ENCODE measurements at regions not wholly inside any gene's neighbourhood (a gene's known extent, or its start where the extent isn't known, plus 50 kb on each side); places are given as distances from the start of the nearest gene placed in this dataset.
A peak's percentile ranks its signal among the peaks of the same experiment; 100 is the strongest.

DNA sequence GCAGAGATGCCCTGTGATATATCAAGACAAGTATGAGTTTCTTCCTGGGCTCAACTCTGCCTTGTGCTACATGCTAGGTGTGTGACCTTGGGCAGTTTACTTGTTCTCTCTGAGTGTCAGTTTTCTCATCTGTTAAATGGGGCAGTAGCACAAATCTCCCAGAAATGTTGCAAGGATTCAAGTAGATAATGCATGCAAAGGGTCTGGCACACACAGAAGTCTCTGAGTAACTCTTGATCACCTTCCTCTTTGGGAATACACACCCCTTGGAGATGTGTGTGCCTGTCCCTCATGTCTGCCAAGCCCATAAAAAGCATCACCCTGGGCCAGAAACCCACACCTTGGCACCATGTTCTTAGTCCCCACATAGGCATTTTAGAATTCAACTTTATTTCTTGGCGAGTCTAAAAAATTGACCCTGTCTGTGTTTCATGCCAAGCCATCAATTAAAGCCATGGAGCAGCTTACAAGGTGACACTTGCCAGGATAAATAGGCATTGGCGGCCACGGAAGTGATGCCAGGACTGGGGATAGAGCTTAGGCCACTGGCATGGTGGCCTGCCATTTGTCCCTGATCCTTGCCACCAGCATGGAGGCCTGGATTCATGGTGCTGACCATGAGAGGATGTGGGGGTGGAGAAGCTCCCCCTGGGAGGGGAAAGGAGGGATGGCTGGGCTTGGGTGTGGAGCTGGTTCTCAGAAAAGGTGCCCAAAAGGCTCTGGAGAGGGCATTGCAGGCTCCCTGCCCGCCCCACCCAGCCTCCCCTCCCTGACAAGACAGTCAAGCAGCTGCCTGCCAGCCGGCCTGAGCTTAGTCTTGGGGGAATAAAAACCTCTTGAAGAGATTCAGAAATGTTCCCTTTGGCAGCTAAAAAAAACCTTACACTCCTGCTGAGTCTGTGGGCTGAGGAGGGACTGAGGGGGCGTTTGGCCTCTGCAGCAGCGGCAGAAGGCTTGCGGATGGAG, 118.0 kb upstream of the IPO9 start:
- Histone ChIP-seq H3K4me3 (ENCODE audit: low read depth, low read length) (no peak overlapping the region), H2AFZ (no peak overlapping the region), H3K9me3 (ENCODE audit: control insufficient read depth, low read length) (no peaks in the 10 kb centered on the region), H3K4me1 (peaks cover 3% of the 10 kb centered on the region), H3K36me3 (ENCODE audit: control insufficient read depth, insufficient read depth, low read length) (no peaks in the 10 kb centered on the region), H3K9ac (no peak overlapping the region), H3K27ac (no peak overlapping the region), H3K79me2 (no peaks in the 10 kb centered on the region), H3K4me2 (ENCODE audit: low read length) (no peak overlapping the region), H3K27me3 (ENCODE audit: control insufficient read depth, insufficient read depth, low read length) (no peaks in the 10 kb centered on the region)
- TF ChIP-seq, protein P1, sequence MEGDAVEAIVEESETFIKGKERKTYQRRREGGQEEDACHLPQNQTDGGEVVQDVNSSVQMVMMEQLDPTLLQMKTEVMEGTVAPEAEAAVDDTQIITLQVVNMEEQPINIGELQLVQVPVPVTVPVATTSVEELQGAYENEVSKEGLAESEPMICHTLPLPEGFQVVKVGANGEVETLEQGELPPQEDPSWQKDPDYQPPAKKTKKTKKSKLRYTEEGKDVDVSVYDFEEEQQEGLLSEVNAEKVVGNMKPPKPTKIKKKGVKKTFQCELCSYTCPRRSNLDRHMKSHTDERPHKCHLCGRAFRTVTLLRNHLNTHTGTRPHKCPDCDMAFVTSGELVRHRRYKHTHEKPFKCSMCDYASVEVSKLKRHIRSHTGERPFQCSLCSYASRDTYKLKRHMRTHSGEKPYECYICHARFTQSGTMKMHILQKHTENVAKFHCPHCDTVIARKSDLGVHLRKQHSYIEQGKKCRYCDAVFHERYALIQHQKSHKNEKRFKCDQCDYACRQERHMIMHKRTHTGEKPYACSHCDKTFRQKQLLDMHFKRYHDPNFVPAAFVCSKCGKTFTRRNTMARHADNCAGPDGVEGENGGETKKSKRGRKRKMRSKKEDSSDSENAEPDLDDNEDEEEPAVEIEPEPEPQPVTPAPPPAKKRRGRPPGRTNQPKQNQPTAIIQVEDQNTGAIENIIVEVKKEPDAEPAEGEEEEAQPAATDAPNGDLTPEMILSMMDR (IDR thresholded peaks at IDR 0.05): no peak

DNA sequence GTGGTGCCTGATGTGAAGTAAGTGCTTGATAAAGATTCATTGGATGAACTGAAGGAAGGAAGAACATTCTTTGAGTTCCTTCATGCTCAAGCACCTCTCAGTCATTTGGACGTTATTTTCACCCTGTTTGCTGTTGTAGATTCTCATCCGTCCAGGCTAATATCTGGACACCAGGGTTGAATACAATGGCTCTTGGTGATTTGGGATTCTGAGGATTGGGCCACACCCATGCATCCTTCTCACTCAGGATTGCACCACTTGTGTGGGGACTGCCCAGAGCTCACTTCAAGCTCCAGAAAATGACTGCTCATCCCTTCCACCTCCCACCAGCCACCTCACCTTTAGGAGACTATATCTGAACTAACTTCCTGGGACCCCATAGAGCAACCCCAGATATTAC, 117.1 kb upstream of the IPO9 start:
- H3K9me3 ChIP-seq (ENCODE audit: control insufficient read depth, low read length): no peaks in the 10 kb centered on the region
- H3K36me3 ChIP-seq (ENCODE audit: control insufficient read depth, insufficient read depth, low read length): no peaks in the 10 kb centered on the region
- H2AFZ ChIP-seq: no peak overlapping the region
- H3K79me2 ChIP-seq: no peaks in the 10 kb centered on the region
- H3K27me3 ChIP-seq (ENCODE audit: control insufficient read depth, insufficient read depth, low read length): no peaks in the 10 kb centered on the region
- H3K4me3 ChIP-seq (ENCODE audit: low read depth, low read length): no peak overlapping the region
- TF ChIP-seq, protein P1 (IDR thresholded peaks at IDR 0.05): no peak
- H3K4me1 ChIP-seq: peaks cover 3% of the 10 kb centered on the region
- no peak overlapping the region for H3K27ac ChIP-seq
- no peak overlapping the region for H3K4me2 ChIP-seq (ENCODE audit: low read length)
- no peak overlapping the region for H3K9ac ChIP-seq

DNA sequence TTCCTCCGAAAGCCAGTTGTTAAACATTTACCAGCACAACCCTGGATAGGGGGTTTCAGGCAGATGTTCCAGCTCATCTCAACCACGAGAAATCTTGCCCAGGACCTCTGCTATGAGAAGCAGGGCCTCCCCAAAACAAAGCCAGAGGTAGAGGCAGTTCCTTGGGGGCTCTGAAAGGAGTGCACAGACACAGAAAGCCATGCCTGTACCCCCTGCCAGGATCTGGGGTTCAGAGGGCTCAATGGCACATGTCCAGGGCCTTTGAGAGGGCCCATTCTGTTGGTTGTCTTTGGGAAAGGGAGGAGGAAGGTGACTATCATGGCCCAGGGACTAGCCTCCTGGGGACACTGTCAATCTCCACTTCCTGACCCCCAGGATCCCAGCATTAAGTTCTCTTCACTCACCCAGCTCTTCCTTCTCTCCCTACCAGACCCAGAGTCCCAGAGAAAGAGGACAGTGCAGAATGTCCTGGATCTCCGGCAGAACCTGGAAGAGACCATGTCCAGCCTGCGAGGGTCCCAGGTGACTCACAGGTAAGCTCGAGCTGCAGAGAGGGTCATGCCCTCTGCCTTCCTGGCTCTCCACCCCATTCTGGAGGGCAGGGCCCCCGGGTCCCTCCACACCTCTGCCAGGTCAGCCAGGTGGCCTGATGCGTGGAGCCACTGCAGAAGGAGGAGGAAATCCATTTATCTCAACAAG, 116.4 kb upstream of the IPO9 start:
- H3K4me2 ChIP-seq (ENCODE audit: low read length): no peak overlapping the region
- TF ChIP-seq, protein P1 (IDR thresholded peaks at IDR 0.05): no peak
- peaks cover 3% of the 10 kb centered on the region for H3K4me1 ChIP-seq
- no peak overlapping the region for H3K9ac ChIP-seq
- peak overlapping the region; percentile 50 for H3K27ac ChIP-seq
- H3K36me3 ChIP-seq (ENCODE audit: control insufficient read depth, insufficient read depth, low read length): no peaks in the 10 kb centered on the region
- no peak overlapping the region for H2AFZ ChIP-seq
- H3K4me3 ChIP-seq (ENCODE audit: low read depth, low read length): no peak overlapping the region
- no peaks in the 10 kb centered on the region for H3K79me2 ChIP-seq
- no peaks in the 10 kb centered on the region for H3K27me3 ChIP-seq (ENCODE audit: control insufficient read depth, insufficient read depth, low read length)
- no peaks in the 10 kb centered on the region for H3K9me3 ChIP-seq (ENCODE audit: control insufficient read depth, low read length)

DNA sequence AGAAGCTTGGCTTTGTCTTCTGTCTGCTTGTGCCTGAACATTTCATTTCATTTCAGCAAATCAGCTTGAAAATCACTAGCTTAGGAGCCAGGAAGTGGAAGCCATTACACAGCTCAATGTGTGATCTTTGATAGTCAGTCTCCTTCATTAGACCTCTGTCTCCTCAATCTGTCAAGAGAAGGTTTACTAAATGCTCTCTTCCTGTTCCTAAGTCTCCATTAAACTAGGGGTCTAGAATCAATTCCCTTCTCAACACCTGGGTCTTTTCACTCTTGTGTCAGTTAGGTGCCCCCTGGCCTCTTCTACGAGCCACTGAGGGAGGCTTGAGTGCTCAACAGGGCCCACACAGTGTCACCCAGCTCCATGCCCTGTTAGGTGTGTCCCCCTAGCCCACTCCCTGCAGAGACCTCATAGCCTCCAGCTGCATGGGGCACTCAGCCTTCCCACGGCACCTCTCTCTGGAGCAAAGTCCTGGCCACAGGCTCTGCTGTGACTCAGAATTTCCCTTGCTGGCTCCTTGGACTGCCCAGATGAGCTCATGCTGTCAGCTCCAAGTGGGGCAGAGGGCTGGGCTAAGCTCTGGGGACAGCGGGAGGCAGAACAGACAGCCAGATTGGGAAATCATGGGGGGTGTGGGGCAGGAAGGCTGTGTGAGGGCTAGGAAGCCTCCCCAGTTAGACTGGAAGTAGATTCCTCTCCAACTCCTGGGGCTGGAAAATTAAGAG, 115.7 kb upstream of the IPO9 start:
- no peaks in the 10 kb centered on the region for H3K36me3 ChIP-seq (ENCODE audit: control insufficient read depth, insufficient read depth, low read length)
- H3K9me3 ChIP-seq (ENCODE audit: control insufficient read depth, low read length): no peaks in the 10 kb centered on the region
- no peak overlapping the region for H3K4me3 ChIP-seq (ENCODE audit: low read depth, low read length)
- H3K4me1 ChIP-seq: peaks cover 3% of the 10 kb centered on the region
- TF ChIP-seq, protein P1 (IDR thresholded peaks at IDR 0.05): no peak
- no peak overlapping the region for H3K4me2 ChIP-seq (ENCODE audit: low read length)
- H3K27me3 ChIP-seq (ENCODE audit: control insufficient read depth, insufficient read depth, low read length): no peaks in the 10 kb centered on the region
- peak overlapping the region; percentile 50 for H3K27ac ChIP-seq
- H3K79me2 ChIP-seq: no peaks in the 10 kb centered on the region
- no peak overlapping the region for H3K9ac ChIP-seq
- no peak overlapping the region for H2AFZ ChIP-seq
